IMR-90 (cell line): ENCODE measurements at regions not wholly inside any gene's neighbourhood (a gene's known extent, or its start where the extent isn't known, plus 50 kb on each side); places are given as distances from the start of the nearest gene placed in this dataset.
"Not testable (repeated sequence)": the region's sequence is repeated elsewhere in the genome, so short reads cannot be mapped to it uniquely, and the experiment has no call there.

Source experiments
- ATAC-seq: fragments of 200-7000 bp; cut with Tn5 transposase; 2 replicates; pipeline ENCODE4 v1.9.1; 2020; ENCODE audit warnings: low read depth, mild to moderate bottlenecking, moderate library complexity
- BruUV-seq: library from RNA; stranded (reverse); fragments of 400-500 nt; replicated peaks from 2 replicates; lab custom pipeline; 2021; lab: Mats Ljungman, UMichigan
- CTCF ChIA-PET: fragments of 300-600 bp; formaldehyde crosslinking; extraction: SDS; loops from one replicate; lab custom pipeline; 2021; ENCODE audit warnings: antibody characterized with exemption; lab: Yijun Ruan, JAX
- POLR2A ChIA-PET: fragments of 300-600 bp; sonication (Branson Sonifier 250); formaldehyde crosslinking; loops from one replicate; lab custom pipeline; 2022; ENCODE audit warnings: antibody characterized with exemption; ENCODE audit not compliant: unreplicated experiment; lab: Charles Lee
- DNase-seq: peaks from one replicate; pipeline ENCODE4 v3.0.0; 2013
- H2AFZ ChIP-seq: replicated peaks from 2 replicates; pipeline ENCODE3; 2013; ENCODE audit warnings: low read length, mild to moderate bottlenecking; ENCODE audit not compliant: poor library complexity
- H2AK5ac ChIP-seq: 2 replicates; pipeline ENCODE4 v1.6.1; 2013; ENCODE audit warnings: low read depth, low read length, inconsistent platforms
- H2AK9ac ChIP-seq: replicated peaks from 2 replicates; pipeline ENCODE3; 2013; ENCODE audit warnings: mild to moderate bottlenecking, low read depth, low read length, moderate library complexity; ENCODE audit not compliant: poor library complexity
- H2BK120ac ChIP-seq: 2 replicates; pipeline ENCODE4 v1.6.1; 2013; ENCODE audit warnings: low read depth, low read length, inconsistent platforms
- H2BK15ac ChIP-seq: 3 replicates; pipeline ENCODE4 v1.6.1; 2013; ENCODE audit warnings: low read depth, low read length, inconsistent platforms
- H2BK20ac ChIP-seq: 2 replicates; pipeline ENCODE4 v1.6.1; 2013; ENCODE audit warnings: low read depth, mild to moderate bottlenecking, inconsistent platforms, low read length, moderate library complexity
- H2BK5ac ChIP-seq: 2 replicates; pipeline ENCODE4 v1.6.1; 2013; ENCODE audit warnings: mild to moderate bottlenecking, low read depth, low read length, inconsistent platforms; ENCODE audit not compliant: poor library complexity, severe bottlenecking
- H3K14ac ChIP-seq: replicated peaks from 2 replicates; pipeline ENCODE4 v1.6.1; 2013; ENCODE audit warnings: low read depth, low read length, inconsistent platforms
- H3K18ac ChIP-seq: 2 replicates; pipeline ENCODE4 v1.6.1; 2013; ENCODE audit warnings: low read depth, low read length, control low read depth
- H3K23ac ChIP-seq: 2 replicates; pipeline ENCODE4 v1.6.1; 2013; ENCODE audit warnings: low read depth, low read length, inconsistent platforms
- H3K27ac ChIP-seq: 2 replicates; pipeline ENCODE4 v1.5.1; 2013; ENCODE audit warnings: mild to moderate bottlenecking, control low read depth, low read length; ENCODE audit not compliant: insufficient read depth
- H3K27me3 ChIP-seq: 2 replicates; pipeline ENCODE4 v1.6.1; 2013; ENCODE audit warnings: low read length; ENCODE audit not compliant: control insufficient read depth, insufficient read depth
- H3K36me3 ChIP-seq: 2 replicates; pipeline ENCODE4 v1.6.1; 2013; ENCODE audit warnings: low read length, mixed read lengths; ENCODE audit not compliant: control insufficient read depth, insufficient read depth
- H3K4ac ChIP-seq: 2 replicates; pipeline ENCODE4 v1.6.1; 2013; ENCODE audit warnings: low read depth, low read length, inconsistent platforms
- H3K4me1 ChIP-seq: 2 replicates; pipeline ENCODE4 v1.6.1; 2013; ENCODE audit warnings: low read length, mixed read lengths; ENCODE audit not compliant: control insufficient read depth, insufficient read depth
- H3K4me2 ChIP-seq: 2 replicates; pipeline ENCODE4 v1.6.1; 2013; ENCODE audit warnings: low read depth, mild to moderate bottlenecking, control low read depth, low read length, moderate library complexity
- H3K4me3 ChIP-seq: 2 replicates; pipeline ENCODE4 v1.5.1; 2013; ENCODE audit warnings: low read depth, mild to moderate bottlenecking, control low read depth, low read length, moderate library complexity; ENCODE audit not compliant: insufficient read depth
- H3K56ac ChIP-seq: 2 replicates; pipeline ENCODE4 v1.6.1; 2013; ENCODE audit warnings: low read length, inconsistent platforms; ENCODE audit not compliant: insufficient read depth; ENCODE audit errors: extremely low read depth
- H3K79me1 ChIP-seq, 2 experiments: 2 replicates each; pipeline ENCODE4 v1.6.1; 2013; ENCODE audit warnings: low read length in 2 of 2, inconsistent platforms in 1 of 2, low read depth in 1 of 2
- H3K9ac ChIP-seq: 2 replicates; pipeline ENCODE4 v1.6.1; 2013; ENCODE audit warnings: low read depth, low read length, control low read depth
- H3K9me1 ChIP-seq: 2 replicates; pipeline ENCODE4 v1.6.1; 2013; ENCODE audit warnings: low read length, inconsistent platforms; ENCODE audit not compliant: insufficient read depth
- H3K9me3 ChIP-seq: 2 replicates; pipeline ENCODE4 v1.6.1; 2013; ENCODE audit warnings: low read length; ENCODE audit not compliant: control insufficient read depth, insufficient read depth
- H4K20me1 ChIP-seq: 2 replicates; pipeline ENCODE4 v1.6.1; 2013; ENCODE audit warnings: low read length, inconsistent platforms; ENCODE audit not compliant: insufficient read depth
- H4K5ac ChIP-seq: 2 replicates; pipeline ENCODE4 v1.6.1; 2013; ENCODE audit warnings: mild to moderate bottlenecking, low read depth, low read length, control low read depth
- H4K8ac ChIP-seq, 2 experiments: 2 replicates each; pipeline ENCODE4 v1.6.1; 2013; ENCODE audit warnings: low read depth in 2 of 2, low read length in 2 of 2, control low read depth in 1 of 2, inconsistent platforms in 1 of 2
- H4K91ac ChIP-seq: 2 replicates; pipeline ENCODE4 v1.6.1; 2013; ENCODE audit warnings: low read depth, low read length, inconsistent platforms; ENCODE audit not compliant: insufficient read depth
- BHLHE40 ChIP-seq: fragments of 150-350 bp; IDR thresholded peaks from 2 replicates; pipeline ENCODE4 v1.6.1; 2016; ENCODE audit warnings: mild to moderate bottlenecking, low read depth, low read length
- ELK1 ChIP-seq: fragments of 150-350 bp; IDR thresholded peaks from 2 replicates; pipeline ENCODE4 v1.6.1; 2016; ENCODE audit warnings: low read depth, mild to moderate bottlenecking, low read length, moderate library complexity, borderline replicate concordance
- FOS ChIP-seq: fragments of 150-350 bp; IDR thresholded peaks from 2 replicates; pipeline ENCODE4 v1.6.1; 2016; ENCODE audit warnings: low read depth, low read length
- POLR2A ChIP-seq: IDR thresholded peaks from 2 replicates; pipeline ENCODE4 v1.6.1; 2012; ENCODE audit warnings: mild to moderate bottlenecking, low read depth, low read length
- SMC3 ChIP-seq: fragments of 150-350 bp; IDR thresholded peaks from 2 replicates; pipeline ENCODE4 v1.6.1; 2016; ENCODE audit warnings: low read depth, mild to moderate bottlenecking, antibody characterized with exemption, low read length, moderate library complexity
- WGBS, 2 experiments: methylation state at CpG; one replicate each; pipeline versions ENCODE4 v1.1.5 to v1.1.7; 2013; ENCODE audit warnings: missing lambda C conversion rate in 2 of 2; ENCODE audit not compliant: insufficient read length in 1 of 2; ENCODE audit errors: extremely low coverage in 2 of 2; 5-methylcytosine and 5-hydroxymethylcytosine counted together
- dilution Hi-C: fragments of 300-500 bp; cut with HindIII; formaldehyde crosslinking; loops from one replicate; pipeline ENCODE4 v1.14.3; 2018; ENCODE audit warnings: low sequenced_read_pairs; ENCODE audit not compliant: unreplicated experiment
- in situ Hi-C: fragments of 300-500 bp; cut with MboI; formaldehyde crosslinking; loops from 3 replicates; pipeline ENCODE4 v1.14.3; 2019; ENCODE audit warnings: low sequenced_read_pairs, inconsistent platforms, mixed read lengths
- intact Hi-C: fragments of 100-400 bp; cut with micrococcal nuclease; formaldehyde crosslinking; loops from 2 replicates; pipeline ENCODE4 v1.10.0; 2022

GRCh38 chr10:71905164-71905563 is 54.1 kb upstream of the PSAP start:
- no peak overlapping the region for H3K56ac ChIP-seq
- dilution Hi-C loops (no loop called here), in situ Hi-C loops (no loop called here), intact Hi-C loops (no loop called here)
- no peak overlapping the region for H3K4me2 ChIP-seq
- no peaks in the 10 kb centered on the region for H4K20me1 ChIP-seq
- no peak overlapping the region for H3K18ac ChIP-seq
- no peaks in the 10 kb centered on the region for H3K9me1 ChIP-seq
- H3K79me1 ChIP-seq = no peaks in the 10 kb centered on the region
- no TSS peak for BruUV-seq
- no peak for ATAC-seq
- H3K36me3 ChIP-seq = no peaks in the 10 kb centered on the region
- H3K4me3 ChIP-seq = no peak overlapping the region
- peaks cover 15% of the 10 kb centered on the region for H3K27me3 ChIP-seq
- no peak overlapping the region for H4K91ac ChIP-seq
- no peak overlapping the region for H2BK20ac ChIP-seq
- H3K14ac ChIP-seq = no peak overlapping the region
- TF ChIP-seq ELK1 (no peak), FOS (no peak), SMC3 (no peak), POLR2A (no peak), BHLHE40 (no peak)
- H3K9me3 ChIP-seq = no peaks in the 10 kb centered on the region
- no peak overlapping the region for H3K23ac ChIP-seq
- H2BK5ac ChIP-seq = no peak overlapping the region
- ChIA-PET CTCF (interaction anchor here (1.0 kb wide), 1 partner anchor 9 kb away, joined by 4 read pairs; no protein-coding TSS in a partner anchor), POLR2A (no interaction called here)
- no peak overlapping the region for H2AK9ac ChIP-seq
- H2AFZ ChIP-seq = no peak overlapping the region
- H3K4me1 ChIP-seq = no peaks in the 10 kb centered on the region
- H3K27ac ChIP-seq = no peak overlapping the region
- H3K9ac ChIP-seq = no peak overlapping the region
- H4K5ac ChIP-seq = no peak overlapping the region
- no peak overlapping the region for H2BK15ac ChIP-seq
- H2BK120ac ChIP-seq = no peak overlapping the region
- DNase-seq = no peak
- H4K8ac ChIP-seq = no peak overlapping the region
- H2AK5ac ChIP-seq = no peak overlapping the region
- 75% methylated on average over 1 of the region's 1 CpG; no CpG with 5 or more reads in 1 of the 2 experiments for WGBS, 2 experiments
- H3K4ac ChIP-seq = no peak overlapping the region

DNA sequence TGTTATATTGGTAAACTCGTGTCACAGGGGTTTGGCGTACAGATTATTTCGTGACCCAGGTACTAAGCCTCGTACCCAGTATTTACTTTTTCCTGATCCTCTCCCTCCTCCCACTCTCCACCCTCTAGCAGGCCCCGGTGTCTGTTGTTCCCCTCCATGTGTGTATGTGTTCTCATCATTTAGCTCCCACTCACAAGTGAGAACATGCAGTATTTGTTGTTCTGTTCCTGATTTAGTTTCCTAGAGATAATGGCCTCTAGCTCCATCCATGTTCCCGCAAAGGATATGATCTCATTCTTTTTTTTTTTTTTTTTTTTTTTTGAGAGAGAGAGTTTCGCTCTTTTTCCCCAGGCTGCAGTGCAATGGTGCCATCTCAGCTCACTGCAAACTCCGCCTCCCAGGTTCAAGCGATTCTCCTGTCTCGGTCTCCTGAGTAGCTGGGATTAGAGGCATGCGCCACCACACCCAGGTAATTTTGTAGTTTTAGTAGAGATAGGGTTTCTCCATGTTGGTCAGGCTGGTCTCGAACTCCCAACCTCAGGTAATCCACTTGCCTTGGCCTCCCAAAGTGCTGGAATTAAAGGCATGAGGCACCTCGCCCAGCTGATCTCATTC is 52.7 kb upstream of the PSAP start:
- DNase-seq, H3K14ac ChIP-seq, H2BK20ac ChIP-seq, BruUV-seq, dilution Hi-C loops, H3K56ac ChIP-seq, H4K91ac ChIP-seq, H4K20me1 ChIP-seq, H4K8ac ChIP-seq, H4K5ac ChIP-seq, H2BK15ac ChIP-seq, POLR2A ChIA-PET, H3K9ac ChIP-seq, H3K9me1 ChIP-seq, H3K27me3 ChIP-seq, H3K79me1 ChIP-seq, H3K4me1 ChIP-seq, ATAC-seq, H3K27ac ChIP-seq, H2AFZ ChIP-seq, H3K4ac ChIP-seq, H2AK9ac ChIP-seq, H3K36me3 ChIP-seq, H2BK120ac ChIP-seq, intact Hi-C loops, H2BK5ac ChIP-seq, H3K23ac ChIP-seq, H3K4me3 ChIP-seq, H3K9me3 ChIP-seq, H3K18ac ChIP-seq, H2AK5ac ChIP-seq: not testable (repeated sequence)
- no CpG with 5 or more reads among the region's 13 CpGs for WGBS, 2 experiments
- H3K4me2 ChIP-seq = 0 out of 2 replicates have a peak overlapping the region, but pooled peaks have one; percentile 27
- CTCF ChIA-PET = interaction anchor here (0.6 to 1.7 kb wide), 5 partner anchors 12 to 473 kb away, joined by 3 to 7 read pairs (median 3); no protein-coding TSS in a partner anchor
- in situ Hi-C loops = loop anchor here (5.0 kb wide), 1 partner anchor 144 kb away; no protein-coding TSS in a partner anchor
